SK-N-SH treated with all-trans-retinoic acid at 6 μM for 48 hours (cell line): ENCODE measurements at regions not wholly inside any gene's neighbourhood (a gene's known extent, or its start where the extent isn't known, plus 50 kb on each side); places are given as distances from the start of the nearest gene placed in this dataset.
"Not testable (repeated sequence)": the region's sequence is repeated elsewhere in the genome, so short reads cannot be mapped to it uniquely, and the experiment has no call there.

Source experiments
- ARNTL ChIP-seq: fragments of 450-650 bp; formaldehyde crosslinking; IDR thresholded peaks from 2 replicates; pipeline ENCODE4 v1.5.0; 2020; ENCODE audit warnings: low read depth, mild to moderate bottlenecking, moderate library complexity, borderline replicate concordance
- OSR1 ChIP-seq: fragments of 250-450 bp; sonication (Bioruptor Pico); IDR thresholded peaks from 2 replicates; pipeline ENCODE4 v1.8.0; 2022; ENCODE audit warnings: moderate library complexity, mild to moderate bottlenecking, inconsistent platforms
- TCF4 ChIP-seq: fragments of 250-450 bp; sonication (Bioruptor Pico); IDR thresholded peaks from 2 replicates; pipeline ENCODE4 v1.8.0; 2021; ENCODE audit warnings: mild to moderate bottlenecking, moderate library complexity, borderline replicate concordance
- TF ChIP-seq, protein P1 (sequence below): fragments of 250-450 bp; sonication (Bioruptor Pico); IDR thresholded peaks from 2 replicates; pipeline ENCODE4 v1.8.0; 2021; ENCODE audit warnings: low read depth, mild to moderate bottlenecking, moderate library complexity, borderline replicate concordance
- TF ChIP-seq, protein P2 (sequence below): fragments of 250-450 bp; sonication (Bioruptor Pico); IDR thresholded peaks from 2 replicates; pipeline ENCODE4 v1.8.0; 2020; ENCODE audit warnings: mild to moderate bottlenecking, moderate library complexity, borderline replicate concordance

DNA sequence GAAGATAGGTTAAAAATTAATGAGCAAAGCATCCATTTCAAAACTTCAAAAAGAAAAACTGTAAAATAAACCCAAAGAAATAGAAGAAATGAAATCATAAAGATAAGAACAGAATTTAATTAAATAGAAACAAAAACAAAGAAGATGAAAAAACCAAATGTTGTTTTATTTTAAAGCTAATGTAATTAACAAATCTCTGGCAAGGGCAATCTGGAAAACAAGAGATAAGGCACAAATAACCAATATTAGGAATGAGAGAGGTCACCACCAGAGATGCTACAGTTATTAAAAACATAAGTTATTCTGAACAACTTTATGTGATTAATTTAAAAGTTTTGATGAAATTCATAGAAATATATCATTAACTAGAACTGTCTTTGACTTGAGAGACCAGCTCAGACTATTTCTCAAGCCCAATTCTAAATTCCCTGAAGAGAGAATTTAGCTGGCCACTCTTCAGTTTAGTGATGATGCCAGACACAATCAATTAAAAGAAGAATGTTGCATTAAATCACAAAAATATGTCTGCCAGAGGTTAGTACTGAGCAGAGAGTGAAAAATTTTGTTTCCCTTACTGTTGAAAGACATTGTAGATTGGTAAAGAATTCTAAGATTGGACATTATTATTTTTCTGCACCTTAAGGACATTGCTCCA is 227.4 kb upstream of the VLDLR start:
- TF ChIP-seq ARNTL, OSR1 (CRISPR knock-in tag): not testable (repeated sequence)
- TF ChIP-seq TCF4 (CRISPR knock-in tag) = peak; percentile 100
- TF ChIP-seq, protein P1, sequence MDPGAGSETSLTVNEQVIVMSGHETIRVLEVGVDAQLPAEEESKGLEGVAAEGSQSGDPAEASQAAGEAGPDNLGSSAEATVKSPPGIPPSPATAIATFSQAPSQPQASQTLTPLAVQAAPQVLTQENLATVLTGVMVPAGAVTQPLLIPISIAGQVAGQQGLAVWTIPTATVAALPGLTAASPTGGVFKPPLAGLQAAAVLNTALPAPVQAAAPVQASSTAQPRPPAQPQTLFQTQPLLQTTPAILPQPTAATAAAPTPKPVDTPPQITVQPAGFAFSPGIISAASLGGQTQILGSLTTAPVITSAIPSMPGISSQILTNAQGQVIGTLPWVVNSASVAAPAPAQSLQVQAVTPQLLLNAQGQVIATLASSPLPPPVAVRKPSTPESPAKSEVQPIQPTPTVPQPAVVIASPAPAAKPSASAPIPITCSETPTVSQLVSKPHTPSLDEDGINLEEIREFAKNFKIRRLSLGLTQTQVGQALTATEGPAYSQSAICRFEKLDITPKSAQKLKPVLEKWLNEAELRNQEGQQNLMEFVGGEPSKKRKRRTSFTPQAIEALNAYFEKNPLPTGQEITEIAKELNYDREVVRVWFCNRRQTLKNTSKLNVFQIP (CRISPR knock-in tag) = not testable (repeated sequence)
- TF ChIP-seq, protein P2, sequence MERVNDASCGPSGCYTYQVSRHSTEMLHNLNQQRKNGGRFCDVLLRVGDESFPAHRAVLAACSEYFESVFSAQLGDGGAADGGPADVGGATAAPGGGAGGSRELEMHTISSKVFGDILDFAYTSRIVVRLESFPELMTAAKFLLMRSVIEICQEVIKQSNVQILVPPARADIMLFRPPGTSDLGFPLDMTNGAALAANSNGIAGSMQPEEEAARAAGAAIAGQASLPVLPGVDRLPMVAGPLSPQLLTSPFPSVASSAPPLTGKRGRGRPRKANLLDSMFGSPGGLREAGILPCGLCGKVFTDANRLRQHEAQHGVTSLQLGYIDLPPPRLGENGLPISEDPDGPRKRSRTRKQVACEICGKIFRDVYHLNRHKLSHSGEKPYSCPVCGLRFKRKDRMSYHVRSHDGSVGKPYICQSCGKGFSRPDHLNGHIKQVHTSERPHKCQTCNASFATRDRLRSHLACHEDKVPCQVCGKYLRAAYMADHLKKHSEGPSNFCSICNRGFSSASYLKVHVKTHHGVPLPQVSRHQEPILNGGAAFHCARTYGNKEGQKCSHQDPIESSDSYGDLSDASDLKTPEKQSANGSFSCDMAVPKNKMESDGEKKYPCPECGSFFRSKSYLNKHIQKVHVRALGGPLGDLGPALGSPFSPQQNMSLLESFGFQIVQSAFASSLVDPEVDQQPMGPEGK = not testable (repeated sequence)
